ENCODE measurements at regions not wholly inside any gene's neighbourhood (a gene's known extent, or its start where the extent isn't known, plus 50 kb on each side); places are given as distances from the start of the nearest gene placed in this dataset.

- no peak for TF ChIP-seq RELA (CRISPR knock-in tag; IDR thresholded peaks at IDR 0.05; ENCODE audit: borderline replicate concordance)
- no peak for TF ChIP-seq JUN (CRISPR knock-in tag; IDR thresholded peaks at IDR 0.05)
- TF ChIP-seq, protein P1, sequence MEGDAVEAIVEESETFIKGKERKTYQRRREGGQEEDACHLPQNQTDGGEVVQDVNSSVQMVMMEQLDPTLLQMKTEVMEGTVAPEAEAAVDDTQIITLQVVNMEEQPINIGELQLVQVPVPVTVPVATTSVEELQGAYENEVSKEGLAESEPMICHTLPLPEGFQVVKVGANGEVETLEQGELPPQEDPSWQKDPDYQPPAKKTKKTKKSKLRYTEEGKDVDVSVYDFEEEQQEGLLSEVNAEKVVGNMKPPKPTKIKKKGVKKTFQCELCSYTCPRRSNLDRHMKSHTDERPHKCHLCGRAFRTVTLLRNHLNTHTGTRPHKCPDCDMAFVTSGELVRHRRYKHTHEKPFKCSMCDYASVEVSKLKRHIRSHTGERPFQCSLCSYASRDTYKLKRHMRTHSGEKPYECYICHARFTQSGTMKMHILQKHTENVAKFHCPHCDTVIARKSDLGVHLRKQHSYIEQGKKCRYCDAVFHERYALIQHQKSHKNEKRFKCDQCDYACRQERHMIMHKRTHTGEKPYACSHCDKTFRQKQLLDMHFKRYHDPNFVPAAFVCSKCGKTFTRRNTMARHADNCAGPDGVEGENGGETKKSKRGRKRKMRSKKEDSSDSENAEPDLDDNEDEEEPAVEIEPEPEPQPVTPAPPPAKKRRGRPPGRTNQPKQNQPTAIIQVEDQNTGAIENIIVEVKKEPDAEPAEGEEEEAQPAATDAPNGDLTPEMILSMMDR (IDR thresholded peaks at IDR 0.05): no peak
- no peak for TF ChIP-seq SP1 (CRISPR knock-in tag; conservative IDR thresholded peaks at IDR 0.05)
- no peak for TF ChIP-seq ELF4 (CRISPR knock-in tag; IDR thresholded peaks at IDR 0.05; ENCODE audit: low read depth)
- no peak for TF ChIP-seq TEAD1 (CRISPR knock-in tag; IDR thresholded peaks at IDR 0.05)
- TF ChIP-seq ETV6 (CRISPR knock-in tag; IDR thresholded peaks at IDR 0.05): no peak
- no peak for TF ChIP-seq MAX (CRISPR knock-in tag; IDR thresholded peaks at IDR 0.05)
- TF ChIP-seq, protein P2, sequence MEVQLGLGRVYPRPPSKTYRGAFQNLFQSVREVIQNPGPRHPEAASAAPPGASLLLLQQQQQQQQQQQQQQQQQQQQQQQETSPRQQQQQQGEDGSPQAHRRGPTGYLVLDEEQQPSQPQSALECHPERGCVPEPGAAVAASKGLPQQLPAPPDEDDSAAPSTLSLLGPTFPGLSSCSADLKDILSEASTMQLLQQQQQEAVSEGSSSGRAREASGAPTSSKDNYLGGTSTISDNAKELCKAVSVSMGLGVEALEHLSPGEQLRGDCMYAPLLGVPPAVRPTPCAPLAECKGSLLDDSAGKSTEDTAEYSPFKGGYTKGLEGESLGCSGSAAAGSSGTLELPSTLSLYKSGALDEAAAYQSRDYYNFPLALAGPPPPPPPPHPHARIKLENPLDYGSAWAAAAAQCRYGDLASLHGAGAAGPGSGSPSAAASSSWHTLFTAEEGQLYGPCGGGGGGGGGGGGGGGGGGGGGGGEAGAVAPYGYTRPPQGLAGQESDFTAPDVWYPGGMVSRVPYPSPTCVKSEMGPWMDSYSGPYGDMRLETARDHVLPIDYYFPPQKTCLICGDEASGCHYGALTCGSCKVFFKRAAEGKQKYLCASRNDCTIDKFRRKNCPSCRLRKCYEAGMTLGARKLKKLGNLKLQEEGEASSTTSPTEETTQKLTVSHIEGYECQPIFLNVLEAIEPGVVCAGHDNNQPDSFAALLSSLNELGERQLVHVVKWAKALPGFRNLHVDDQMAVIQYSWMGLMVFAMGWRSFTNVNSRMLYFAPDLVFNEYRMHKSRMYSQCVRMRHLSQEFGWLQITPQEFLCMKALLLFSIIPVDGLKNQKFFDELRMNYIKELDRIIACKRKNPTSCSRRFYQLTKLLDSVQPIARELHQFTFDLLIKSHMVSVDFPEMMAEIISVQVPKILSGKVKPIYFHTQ (CRISPR knock-in tag; IDR thresholded peaks at IDR 0.05): no peak
- no peak for TF ChIP-seq MYBL2 (CRISPR knock-in tag; IDR thresholded peaks at IDR 0.05)
- no peak for TF ChIP-seq NFE2L1 (CRISPR knock-in tag; IDR thresholded peaks at IDR 0.05)
- no peak for TF ChIP-seq SOX15 (CRISPR knock-in tag; IDR thresholded peaks at IDR 0.05)
Observed at GRCh38 chr2:198523710-198524109, 719.3 kb downstream of the PLCL1 start.

Measured in WTC11 (cell line).